ENCODE measurements at regions not wholly inside any gene's neighbourhood (a gene's known extent, or its start where the extent isn't known, plus 50 kb on each side); places are given as distances from the start of the nearest gene placed in this dataset.

GRCh38 chr6:113420290-113420689, 436.9 kb upstream of the MARCKS start:
- Histone ChIP-seq H2AFZ (ENCODE audit: low read depth, low read length, poor library complexity, severe bottlenecking) (no peak overlapping the region), H3K79me2 (ENCODE audit: insufficient read depth, low read length) (no peaks in the 10 kb centered on the region), H3K4me2 (ENCODE audit: low read length) (no peak overlapping the region), H3K4me3 (replicated peaks in 1 of 2; ENCODE audit: low read depth in 1 of 2, low read length in 2 of 2) (no peak overlapping the region), H3K27ac (ENCODE audit: low read depth, low read length) (no peak overlapping the region), H3K9me2 (ENCODE audit: insufficient read depth) (no peaks in the 10 kb centered on the region), H3K4me1 (ENCODE audit: control insufficient read depth in 1 of 2, insufficient read depth in 2 of 2, low read length in 2 of 2) (no peaks in the 10 kb centered on the region), H3K9me3 (ENCODE audit: control insufficient read depth in 1 of 2, insufficient read depth in 1 of 2, low read depth in 1 of 2, low read length in 2 of 2) (no peaks in the 10 kb centered on the region), H3K9ac (ENCODE audit: low read length) (no peak overlapping the region), H3K27me3 (ENCODE audit: insufficient read depth, low read length) (no peaks in the 10 kb centered on the region), H4K20me1 (ENCODE audit: insufficient read depth) (no peaks in the 10 kb centered on the region), H3K36me3 (ENCODE audit: control insufficient read depth in 1 of 2, insufficient read depth in 2 of 2, low read length in 2 of 2) (no peaks in the 10 kb centered on the region)
- DNase-seq (ENCODE audit: low read depth, low spot score) (no peak), ATAC-seq (no peak)
- no TSS peak for BruUV-seq (replicated peaks)
- intact Hi-C loops (cut with micrococcal nuclease) = no loop called here
- ChIA-PET RAD21 (ENCODE audit: low non-redundant PET in 1 of 2, low total read pairs in 2 of 2, uncharacterized antibody in 2 of 2, unreplicated experiment in 2 of 2) (no interaction called here), POLR2A (no interaction called here), CTCF (no interaction called here)
- TF ChIP-seq TCF7L2 (IDR thresholded peaks at IDR 0.05; ENCODE audit: borderline replicate concordance, extremely low read depth, insufficient read depth, insufficient read length) (no peak), SIN3A (IDR thresholded peaks at IDR 0.05; ENCODE audit: low read depth) (no peak), JUND (IDR thresholded peaks at IDR 0.05) (no peak), MAX (IDR thresholded peaks at IDR 0.05) (no peak), EGR1 (IDR thresholded peaks at IDR 0.05; ENCODE audit: low read depth) (no peak)

- no peak overlapping the region for H3K27ac ChIP-seq (ENCODE audit: low read depth, low read length)
- H3K79me2 ChIP-seq (ENCODE audit: insufficient read depth, low read length) = no peaks in the 10 kb centered on the region
- CTCF ChIA-PET = no interaction called here
- RAD21 ChIA-PET (ENCODE audit: low non-redundant PET in 1 of 2, low total read pairs in 2 of 2, uncharacterized antibody in 2 of 2, unreplicated experiment in 2 of 2) = no interaction called here
- no peak overlapping the region for H3K9ac ChIP-seq (ENCODE audit: low read length)
- H3K36me3 ChIP-seq (ENCODE audit: control insufficient read depth in 1 of 2, insufficient read depth in 2 of 2, low read length in 2 of 2) = no peaks in the 10 kb centered on the region
- no peaks in the 10 kb centered on the region for H3K9me2 ChIP-seq (ENCODE audit: insufficient read depth)
- no peak overlapping the region for H3K4me2 ChIP-seq (ENCODE audit: low read length)
- H4K20me1 ChIP-seq (ENCODE audit: insufficient read depth) = no peaks in the 10 kb centered on the region
- ATAC-seq (no peak), DNase-seq (ENCODE audit: low read depth, low spot score) (no peak)
- no peak overlapping the region for H3K4me3 ChIP-seq (replicated peaks in 1 of 2; ENCODE audit: low read depth in 1 of 2, low read length in 2 of 2)
- intact Hi-C loops (cut with micrococcal nuclease) = no loop called here
- no peaks in the 10 kb centered on the region for H3K4me1 ChIP-seq (ENCODE audit: control insufficient read depth in 1 of 2, insufficient read depth in 2 of 2, low read length in 2 of 2)
- no peak overlapping the region for H2AFZ ChIP-seq (ENCODE audit: low read depth, low read length, poor library complexity, severe bottlenecking)
- H3K9me3 ChIP-seq (ENCODE audit: control insufficient read depth in 1 of 2, insufficient read depth in 1 of 2, low read depth in 1 of 2, low read length in 2 of 2) = no peaks in the 10 kb centered on the region
- H3K27me3 ChIP-seq (ENCODE audit: insufficient read depth, low read length) = no peaks in the 10 kb centered on the region
- no TSS peak for BruUV-seq (replicated peaks)
- no peak for TF ChIP-seq SP1 (IDR thresholded peaks at IDR 0.05; ENCODE audit: low read depth)
- no peak for TF ChIP-seq EGR1 (IDR thresholded peaks at IDR 0.05; ENCODE audit: low read depth)
- no peak for TF ChIP-seq ZNF274 (IDR thresholded peaks at IDR 0.05; ENCODE audit: low read depth, low read length)
- TF ChIP-seq JUND (IDR thresholded peaks at IDR 0.05) = no peak
- TF ChIP-seq CTCF (IDR thresholded peaks at IDR 0.05 in 2 of 3, conservative IDR thresholded peaks at IDR 0.05 in 1 of 3; ENCODE audit: borderline replicate concordance in 1 of 3, insufficient read depth in 1 of 3, low read depth in 2 of 3, low read length in 2 of 3) = no peak
- TF ChIP-seq ZFX (IDR thresholded peaks at IDR 0.05) = no peak
- no peak for TF ChIP-seq FOSL1 (IDR thresholded peaks at IDR 0.05; ENCODE audit: low read depth)
- no peak for TF ChIP-seq ZBTB33 (IDR thresholded peaks at IDR 0.05; ENCODE audit: extremely low read depth, insufficient replicate concordance, low read length)
- no peak for TF ChIP-seq POLR2AphosphoS5 (IDR thresholded peaks at IDR 0.05; ENCODE audit: low read depth, low read length)
- TF ChIP-seq EZH2phosphoT487 (IDR thresholded peaks at IDR 0.05; ENCODE audit: borderline replicate concordance) = no peak
- no peak for TF ChIP-seq SRF (IDR thresholded peaks at IDR 0.05; ENCODE audit: low read depth)
- no peak for TF ChIP-seq SIN3A (IDR thresholded peaks at IDR 0.05; ENCODE audit: low read depth)
- no peak for TF ChIP-seq POLR2A (IDR thresholded peaks at IDR 0.05; ENCODE audit: borderline replicate concordance, extremely low read depth, insufficient read depth, insufficient read length)
- POLR2A ChIA-PET = no interaction called here
These were observed 435.1 kb upstream of the MARCKS start for GRCh38 chr6:113421997-113422396.
